ENCODE measurements at regions not wholly inside any gene's neighbourhood (a gene's known extent, or its start where the extent isn't known, plus 50 kb on each side); places are given as distances from the start of the nearest gene placed in this dataset.

- no peak overlapping the region for H3K4me3 Mint-ChIP-seq
- intact Hi-C loops (cut with micrococcal nuclease), result no loop called here
- ATAC-seq (no peak), DNase-seq (no peak)
- Histone ChIP-seq H3K9me3 (ENCODE audit: control insufficient read depth, insufficient read depth, low read length) (no peaks in the 10 kb centered on the region), H3K4me1 (ENCODE audit: control insufficient read depth, insufficient read depth, low read length) (no peaks in the 10 kb centered on the region), H3K27ac (ENCODE audit: low read length) (no peak overlapping the region), H3K36me3 (ENCODE audit: control insufficient read depth, insufficient read depth, low read length) (no peaks in the 10 kb centered on the region), H3K4me3 (ENCODE audit: low read length) (no peak overlapping the region), H3K27me3 (ENCODE audit: control insufficient read depth, insufficient read depth, low read length) (no peaks in the 10 kb centered on the region)
- no peaks in the 10 kb centered on the region for H3K27me3 Mint-ChIP-seq (ENCODE audit: low read depth in 2 of 2)
- H3K27ac Mint-ChIP-seq, result no peak overlapping the region
- no peak for TF ChIP-seq CTCF (IDR thresholded peaks at IDR 0.05)
- no peaks in the 10 kb centered on the region for H3K4me1 Mint-ChIP-seq
- peaks cover 14 to 16% of the 10 kb centered on the region in 2 donors for H3K9me3 Mint-ChIP-seq
- no peaks in the 10 kb centered on the region for H3K36me3 Mint-ChIP-seq
Measured at GRCh38 chr11:91093141-91093540, 870.3 kb upstream of the CHORDC1 start.

GRCh38 chr11:91091563-91091962, 868.7 kb upstream of the CHORDC1 start:
- TF ChIP-seq CTCF (IDR thresholded peaks at IDR 0.05), result no peak
- Mint-ChIP-seq H3K4me3 (no peak overlapping the region), H3K27me3 (ENCODE audit: low read depth in 2 of 2) (no peaks in the 10 kb centered on the region), H3K9me3 (peaks cover 14 to 19% of the 10 kb centered on the region in 2 donors), H3K27ac (no peak overlapping the region), H3K36me3 (no peaks in the 10 kb centered on the region), H3K4me1 (no peaks in the 10 kb centered on the region)
- Histone ChIP-seq H3K27me3 (ENCODE audit: control insufficient read depth, insufficient read depth, low read length) (no peaks in the 10 kb centered on the region), H3K27ac (ENCODE audit: low read length) (no peak overlapping the region), H3K4me1 (ENCODE audit: control insufficient read depth, insufficient read depth, low read length) (no peaks in the 10 kb centered on the region), H3K4me3 (ENCODE audit: low read length) (no peak overlapping the region), H3K9me3 (ENCODE audit: control insufficient read depth, insufficient read depth, low read length) (no peaks in the 10 kb centered on the region), H3K36me3 (ENCODE audit: control insufficient read depth, insufficient read depth, low read length) (no peaks in the 10 kb centered on the region)
- DNase-seq (no peak), ATAC-seq (no peak)
- intact Hi-C loops (cut with micrococcal nuclease), result no loop called here

GRCh38 chr11:91086028-91086427, 863.2 kb upstream of the CHORDC1 start:
- Mint-ChIP-seq H3K9me3 (peaks cover 18 to 23% of the 10 kb centered on the region in 2 donors), H3K27ac (no peak overlapping the region), H3K27me3 (ENCODE audit: low read depth in 2 of 2) (no peaks in the 10 kb centered on the region), H3K4me1 (no peaks in the 10 kb centered on the region), H3K36me3 (peaks cover 5% of the 10 kb centered on the region), H3K4me3 (no peak overlapping the region)
- no peak for TF ChIP-seq CTCF (IDR thresholded peaks at IDR 0.05)
- Histone ChIP-seq H3K36me3 (ENCODE audit: control insufficient read depth, insufficient read depth, low read length) (no peaks in the 10 kb centered on the region), H3K9me3 (ENCODE audit: control insufficient read depth, insufficient read depth, low read length) (peaks cover 4% of the 10 kb centered on the region), H3K27ac (ENCODE audit: low read length) (no peak overlapping the region), H3K4me3 (ENCODE audit: low read length) (no peak overlapping the region), H3K4me1 (ENCODE audit: control insufficient read depth, insufficient read depth, low read length) (no peaks in the 10 kb centered on the region), H3K27me3 (ENCODE audit: control insufficient read depth, insufficient read depth, low read length) (no peaks in the 10 kb centered on the region)
- no CpG with 5 or more reads among the region's 2 CpGs for WGBS (ENCODE audit: insufficient coverage)
- no peak for DNase-seq
- no peak for ATAC-seq
- intact Hi-C loops (cut with micrococcal nuclease), result no loop called here

- intact Hi-C loops (cut with micrococcal nuclease), result no loop called here
- Histone ChIP-seq H3K27me3 (ENCODE audit: control insufficient read depth, insufficient read depth, low read length) (no peaks in the 10 kb centered on the region), H3K4me3 (ENCODE audit: low read length) (no peak overlapping the region), H3K27ac (ENCODE audit: low read length) (no peak overlapping the region), H3K36me3 (ENCODE audit: control insufficient read depth, insufficient read depth, low read length) (no peaks in the 10 kb centered on the region), H3K9me3 (ENCODE audit: control insufficient read depth, insufficient read depth, low read length) (peaks cover 4% of the 10 kb centered on the region), H3K4me1 (ENCODE audit: control insufficient read depth, insufficient read depth, low read length) (no peaks in the 10 kb centered on the region)
- no peak for TF ChIP-seq CTCF (IDR thresholded peaks at IDR 0.05)
- peaks cover 11 to 19% of the 10 kb centered on the region in 2 donors for H3K9me3 Mint-ChIP-seq
- no peaks in the 10 kb centered on the region for H3K4me1 Mint-ChIP-seq
- no CpG with 5 or more reads among the region's 1 CpG for WGBS (ENCODE audit: insufficient coverage)
- DNase-seq, result no peak
- H3K4me3 Mint-ChIP-seq, result no peak overlapping the region
- H3K27ac Mint-ChIP-seq, result no peak overlapping the region
- no peaks in the 10 kb centered on the region for H3K27me3 Mint-ChIP-seq (ENCODE audit: low read depth in 2 of 2)
- ATAC-seq, result no peak
- H3K36me3 Mint-ChIP-seq, result peaks cover 5% of the 10 kb centered on the region
Measured at GRCh38 chr11:91082255-91082654, 859.4 kb upstream of the CHORDC1 start.

All from natural killer cell (primary cell).